Upper lobe of left lung (tissue), 4 donors: ENCODE measurements at regions not wholly inside any gene's neighbourhood (a gene's known extent, or its start where the extent isn't known, plus 50 kb on each side); places are given as distances from the start of the nearest gene placed in this dataset.

Experiments used
- CTCF ChIP-seq, 6 experiments: fragments of 450-650 bp in 4 of 6; fragments of 200-600 bp in 2 of 6; sonication (generic) in 2 of 6; IDR thresholded peaks; one replicate each; pipeline ENCODE4 v1.5.1; 2016 to 2019; ENCODE audit warnings: antibody characterized with exemption in 6 of 6
- POLR2A ChIP-seq, 4 donors: fragments of 450-650 bp; IDR thresholded peaks; one replicate each; pipeline ENCODE4 v1.5.1; 2016 to 2017; ENCODE audit warnings: antibody characterized with exemption in 4 of 4, mild to moderate bottlenecking in 2 of 4
- POLR2AphosphoS5 ChIP-seq, 2 donors: sonication (generic); formaldehyde crosslinking; IDR thresholded peaks; one replicate each; pipeline ENCODE4 v1.5.1; 2017; ENCODE audit warnings: antibody characterized with exemption in 2 of 2

GRCh38 chr18:2263303-2263890 lies 307.9 kb downstream of the METTL4 start:
- TF ChIP-seq POLR2A (IDR thresholded peaks at IDR 0.05), result no peak
- TF ChIP-seq CTCF (IDR thresholded peaks at IDR 0.05), result no peak
- TF ChIP-seq POLR2AphosphoS5 (IDR thresholded peaks at IDR 0.05), result no peak
